Prostate gland (tissue), 2 donors: ENCODE measurements at regions not wholly inside any gene's neighbourhood (a gene's known extent, or its start where the extent isn't known, plus 50 kb on each side); places are given as distances from the start of the nearest gene placed in this dataset.

Experiments
- CTCF ChIP-seq, 4 experiments: fragments of 200-600 bp in 2 of 4; fragments of 450-650 bp in 2 of 4; sonication (generic) in 2 of 4; IDR thresholded peaks; 1 replicate in 3 of 4; 2 replicates in 1 of 4; pipeline ENCODE4 v1.5.1; 2016 to 2019; ENCODE audit warnings: antibody characterized with exemption in 4 of 4, mild to moderate bottlenecking in 2 of 4, moderate library complexity in 2 of 4
- POLR2A ChIP-seq: fragments of 450-650 bp; IDR thresholded peaks from one replicate; pipeline ENCODE4 v1.6.1; 2016; ENCODE audit warnings: antibody characterized with exemption, mild to moderate bottlenecking
- POLR2AphosphoS5 ChIP-seq: sonication (generic); formaldehyde crosslinking; IDR thresholded peaks from one replicate; pipeline ENCODE4 v1.6.1; 2017; ENCODE audit warnings: antibody characterized with exemption

GRCh38 chr17:31604936-31605335, 213.5 kb downstream of the RAB11FIP4 start:
- TF ChIP-seq POLR2A, result no peak
- TF ChIP-seq CTCF (IDR thresholded peaks at IDR 0.05), result no peak
- no peak for TF ChIP-seq POLR2AphosphoS5
